GM18861 (cell line): ENCODE measurements at regions not wholly inside any gene's neighbourhood (a gene's known extent, or its start where the extent isn't known, plus 50 kb on each side); places are given as distances from the start of the nearest gene placed in this dataset.

Experiments used
- ATAC-seq: cut with Tn5 transposase; IDR thresholded peaks from one replicate; pipeline ENCODE4 v1.9.1; 2021; ENCODE audit not compliant: unreplicated experiment

DNA sequence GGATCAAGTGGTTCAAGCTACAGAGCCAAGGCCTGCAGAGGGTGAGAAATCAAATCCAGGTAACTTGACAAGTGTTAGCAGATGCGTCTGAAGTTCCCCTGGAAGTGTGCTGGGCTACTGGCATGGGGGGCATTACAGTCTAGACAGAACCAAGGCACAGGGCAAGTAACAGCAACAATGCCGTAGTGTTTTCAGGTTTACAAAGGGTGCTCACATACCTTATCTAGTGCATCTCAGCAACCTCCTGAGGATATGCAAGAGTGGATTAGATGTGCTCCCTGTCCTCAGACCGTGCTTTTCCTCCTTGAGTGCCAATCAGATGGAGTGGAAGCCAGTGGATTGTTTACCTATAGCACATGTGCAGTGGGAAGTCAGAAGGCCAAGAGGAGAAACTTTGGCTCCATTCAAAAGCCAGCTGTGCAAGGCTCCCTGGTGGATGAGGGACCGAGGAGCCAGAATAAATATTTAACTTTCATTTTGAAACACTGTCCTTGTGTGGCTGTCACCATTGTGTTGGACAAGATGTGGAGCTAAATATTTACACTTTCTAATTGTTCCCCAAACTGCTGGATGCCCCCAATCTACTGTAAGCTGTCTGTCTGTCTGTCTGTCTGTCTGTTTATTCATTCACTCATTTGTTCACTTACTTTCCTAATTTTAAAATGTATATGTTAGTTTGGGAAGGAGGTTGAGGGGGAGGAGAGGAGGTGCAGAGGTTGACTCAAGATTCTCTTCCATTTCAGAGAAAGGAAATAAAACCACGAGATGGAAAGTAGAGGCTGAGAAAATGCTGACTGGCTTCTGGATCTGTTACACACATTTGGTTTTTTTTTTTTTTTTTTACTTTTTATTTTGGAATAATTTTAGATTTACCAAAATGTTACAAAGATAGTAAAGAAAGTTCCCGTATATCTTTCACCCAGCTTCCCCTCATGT lies 184.0 kb upstream of the PARP11 start:
- ATAC-seq = no peak

- no peak for ATAC-seq
Observed at GRCh38 chr12:4054630-4055029, 181.4 kb upstream of the PARP11 start.

- no peak for ATAC-seq
Observed at GRCh38 chr12:4052691-4053090, 179.5 kb upstream of the PARP11 start.

DNA sequence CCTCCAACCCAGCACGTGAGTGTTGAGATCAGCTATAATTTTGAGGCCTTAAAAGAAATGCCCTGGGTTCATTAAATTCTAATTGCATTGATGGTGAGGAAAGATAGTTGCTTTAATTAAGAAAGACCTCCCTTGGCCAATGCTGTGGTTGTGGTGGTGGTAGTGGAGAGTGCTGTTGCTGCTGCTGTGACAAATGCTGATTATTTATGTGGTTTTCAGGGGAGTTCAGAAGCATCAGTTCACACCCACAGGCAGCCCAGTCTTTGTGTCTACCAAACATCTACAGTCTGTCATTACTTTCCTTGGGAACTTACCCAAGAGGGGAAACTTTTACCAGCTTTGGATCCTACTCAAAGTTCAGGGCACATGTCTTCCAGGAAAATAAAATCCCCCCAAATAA lies 178.4 kb upstream of the PARP11 start:
- no peak for ATAC-seq

- ATAC-seq = no peak
Observed at GRCh38 chr12:4050340-4050739, 177.1 kb upstream of the PARP11 start.

DNA sequence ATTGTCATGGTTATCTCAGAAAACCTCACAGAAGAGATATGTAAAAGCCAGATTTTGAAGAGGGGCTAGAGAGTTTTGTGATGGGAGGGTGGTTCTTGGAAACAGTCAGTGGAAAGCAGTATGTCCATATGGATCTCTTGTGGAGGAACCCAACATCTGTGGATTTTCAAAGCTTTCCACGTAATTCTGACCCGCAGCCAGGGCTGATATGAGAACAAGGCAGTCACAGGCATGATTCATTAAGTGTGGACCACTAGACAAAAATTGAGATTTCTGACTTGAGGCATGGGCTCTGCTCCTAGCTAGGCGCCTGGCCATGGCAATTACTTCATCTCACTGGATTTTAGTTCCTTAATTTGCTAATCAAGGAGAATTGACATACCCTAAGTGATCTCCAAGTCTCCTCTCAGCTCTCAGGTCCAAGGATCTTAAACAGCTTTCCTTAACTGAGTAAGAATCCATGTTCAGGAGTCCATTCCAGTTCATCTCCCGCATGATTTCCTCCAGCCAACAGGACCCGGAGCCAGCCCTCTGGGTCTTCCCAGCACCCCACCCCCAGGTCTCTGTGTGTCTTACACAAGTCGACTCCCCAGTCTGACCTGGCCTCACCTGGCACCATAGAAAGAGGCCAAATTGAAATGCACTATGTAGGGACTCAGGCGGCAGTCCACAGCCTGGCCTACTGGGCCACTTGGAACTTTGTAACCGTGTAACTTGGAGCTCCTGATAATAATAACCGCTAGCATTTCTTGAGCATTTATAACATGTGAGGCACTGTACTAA lies 176.3 kb upstream of the PARP11 start:
- ATAC-seq = no peak

DNA sequence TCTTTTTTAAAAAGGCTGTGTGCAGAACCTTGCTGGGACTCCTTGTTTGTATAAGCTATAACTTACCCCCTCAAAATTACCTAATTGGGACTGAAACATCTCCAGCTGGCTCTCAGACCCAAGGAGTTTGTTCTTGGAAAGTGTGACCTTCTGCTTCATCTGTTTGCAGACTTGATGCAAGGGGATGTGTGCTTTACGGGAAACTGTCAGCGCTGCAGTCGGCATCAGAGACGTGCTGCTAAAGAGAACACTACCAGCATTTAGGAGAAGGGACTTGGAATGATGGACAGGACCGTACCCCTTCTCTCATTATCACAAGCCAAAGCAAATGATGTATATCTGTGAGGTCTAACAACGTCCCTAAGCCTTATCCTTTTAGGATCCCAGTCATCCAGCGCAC lies 174.2 kb upstream of the PARP11 start:
- no peak for ATAC-seq

DNA sequence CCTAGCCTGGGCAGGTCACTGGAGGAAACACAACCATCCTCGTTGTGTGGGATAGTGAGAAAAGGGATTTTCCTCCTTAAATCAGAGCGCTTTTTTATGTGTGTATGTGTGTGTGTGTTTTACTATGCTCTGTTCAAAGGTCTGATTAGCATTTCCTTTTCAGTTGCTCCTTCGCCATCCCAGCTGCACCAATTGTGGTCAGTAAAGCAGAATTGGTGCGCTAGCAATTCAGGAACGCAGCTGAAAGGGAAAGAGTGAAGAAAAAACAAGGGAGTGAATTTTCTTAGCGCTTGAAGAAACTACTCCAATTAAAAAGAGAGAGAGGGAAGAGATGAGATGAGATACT lies 173.3 kb upstream of the PARP11 start:
- ATAC-seq = no peak

GRCh38 chr12:4045786-4046494 lies 172.7 kb upstream of the PARP11 start:
- no peak for ATAC-seq

DNA sequence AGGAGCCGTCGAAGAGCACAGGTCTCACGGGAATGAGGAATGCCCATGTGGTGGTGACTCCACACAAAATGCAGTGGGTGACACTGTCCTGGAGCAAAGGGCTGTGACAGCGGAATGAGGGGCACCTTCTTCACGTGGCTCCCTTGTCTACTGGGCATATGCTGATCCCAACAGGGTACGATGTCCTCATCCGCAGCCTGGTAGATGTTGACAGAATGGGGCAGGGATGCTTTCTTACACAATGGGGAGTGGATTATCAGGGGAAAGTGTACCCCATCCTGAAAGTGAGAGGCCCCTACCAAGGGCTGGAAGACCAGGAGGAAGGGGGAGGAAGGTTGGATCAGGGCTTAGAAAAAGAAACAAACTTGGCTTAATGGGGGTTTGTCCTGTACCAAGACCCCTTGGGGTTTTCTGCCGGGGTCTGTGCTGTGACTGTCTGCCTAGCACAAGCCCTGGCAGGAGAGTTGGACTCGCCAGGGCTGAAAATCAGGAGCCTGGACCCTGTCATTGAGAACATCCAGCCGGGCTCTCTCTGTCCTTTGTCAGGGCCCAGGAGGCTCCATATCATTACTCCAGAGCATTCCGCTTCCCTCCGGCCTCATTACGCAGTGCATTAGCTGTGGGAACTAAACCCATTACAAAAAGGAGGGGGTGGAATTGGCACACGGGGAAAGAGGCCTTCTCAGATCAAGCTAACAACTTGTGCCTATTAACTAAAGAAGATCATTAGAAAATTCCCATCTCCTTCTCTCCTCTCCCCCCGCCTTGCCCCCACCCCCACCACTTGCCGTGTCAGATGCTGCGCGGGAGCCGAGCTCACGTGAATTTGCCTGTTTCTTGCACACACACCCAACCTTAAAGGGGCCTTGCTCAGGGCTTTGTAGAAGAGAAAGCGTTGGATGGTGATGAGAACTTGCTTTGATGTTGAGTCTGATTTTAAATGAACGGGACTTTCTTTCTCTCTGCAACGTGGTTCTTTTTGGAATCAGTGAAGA lies 171.8 kb upstream of the PARP11 start:
- no peak for ATAC-seq

DNA sequence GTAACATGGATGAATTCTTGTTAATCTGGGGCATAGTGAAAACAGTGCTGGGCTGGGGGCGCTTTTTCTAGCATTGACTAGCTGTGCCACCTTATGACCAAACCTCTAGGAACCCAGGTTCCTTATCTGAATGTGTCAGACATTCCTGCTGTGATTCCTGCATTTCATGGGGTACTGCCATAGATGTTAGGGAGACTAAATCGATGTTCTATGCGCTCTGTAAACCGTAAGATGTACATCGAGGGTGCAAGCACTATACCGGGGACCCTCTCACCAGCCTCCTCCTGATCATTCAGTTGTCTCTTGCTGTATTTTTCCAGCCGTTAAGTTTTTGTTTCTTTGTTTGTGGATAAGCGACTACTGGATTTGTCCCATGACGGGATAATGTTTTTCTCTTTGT lies 170.9 kb upstream of the PARP11 start:
- ATAC-seq = no peak

- no peak for ATAC-seq
Observed at GRCh38 chr12:4041187-4041885, 168.1 kb upstream of the PARP11 start.

- no peak for ATAC-seq
Observed at GRCh38 chr12:4039931-4040330, 166.7 kb upstream of the PARP11 start.

GRCh38 chr12:4037747-4038312 lies 164.6 kb upstream of the PARP11 start:
- ATAC-seq = no peak

- no peak for ATAC-seq
Observed at GRCh38 chr12:4036671-4037271, 163.6 kb upstream of the PARP11 start.

DNA sequence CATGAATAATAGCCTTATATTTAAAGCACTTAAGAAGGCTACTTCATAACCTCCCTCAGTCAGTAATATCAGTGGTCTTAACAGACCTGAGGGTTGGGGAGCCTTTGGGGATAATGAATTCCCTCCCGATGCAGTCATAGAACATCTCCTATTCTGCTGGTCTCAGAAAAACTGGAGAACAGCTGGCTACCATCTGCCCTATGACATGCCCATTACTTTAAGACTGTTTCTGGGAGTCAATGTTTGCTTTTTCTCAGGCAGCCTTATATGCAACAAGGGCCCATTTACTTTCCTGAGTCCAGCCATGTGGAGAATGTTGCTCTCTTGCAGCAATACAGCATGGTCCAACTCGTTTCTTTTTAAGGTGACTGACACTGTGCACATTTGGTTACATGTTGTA lies 161.7 kb upstream of the PARP11 start:
- ATAC-seq = no peak

GRCh38 chr12:4032924-4033615 lies 159.9 kb upstream of the PARP11 start:
- ATAC-seq = no peak

GRCh38 chr12:4031703-4032291 lies 158.6 kb upstream of the PARP11 start:
- no peak for ATAC-seq
